Activated CD8-positive, alpha-beta memory T cell treated with anti-CD3 and anti-CD28 coated beads for 4 hours (primary cell): ENCODE measurements at regions not wholly inside any gene's neighbourhood (a gene's known extent, or its start where the extent isn't known, plus 50 kb on each side); places are given as distances from the start of the nearest gene placed in this dataset.
A peak's percentile ranks its signal among the peaks of the same experiment; 100 is the strongest.
"Not testable (repeated sequence)": the region's sequence is repeated elsewhere in the genome, so short reads cannot be mapped to it uniquely, and the experiment has no call there.

Source experiments
- DNase-seq, 2 donors: peaks; one replicate each; pipeline ENCODE4 v3.0.0-alpha.2; 2020; ENCODE audit warnings: low read depth in 2 of 2

- DNase-seq = no peak
Measured at GRCh38 chr5:36481454-36482120, 124.8 kb upstream of the SLC1A3 start.

GRCh38 chr5:36482812-36483211, 123.6 kb upstream of the SLC1A3 start:
- no peak for DNase-seq

GRCh38 chr5:36489505-36489904, 116.9 kb upstream of the SLC1A3 start:
- DNase-seq = no peak

GRCh38 chr5:36491856-36492255, 114.5 kb upstream of the SLC1A3 start:
- DNase-seq = no peak

- DNase-seq = no peak
Measured at GRCh38 chr5:36492984-36493654, 113.3 kb upstream of the SLC1A3 start.

- no peak for DNase-seq
Measured at GRCh38 chr5:36494028-36494427, 112.4 kb upstream of the SLC1A3 start.

GRCh38 chr5:36494841-36495601, 111.4 kb upstream of the SLC1A3 start:
- DNase-seq = no peak

- no peak for DNase-seq
Measured at GRCh38 chr5:36495611-36496010, 110.8 kb upstream of the SLC1A3 start.

GRCh38 chr5:36496471-36496870, 109.9 kb upstream of the SLC1A3 start:
- DNase-seq = no peak

GRCh38 chr5:36502608-36503007, 103.8 kb upstream of the SLC1A3 start:
- no peak for DNase-seq

GRCh38 chr5:36505021-36505420, 101.4 kb upstream of the SLC1A3 start:
- DNase-seq = no peak

- peak; percentile 27 to 34 for DNase-seq
Measured at GRCh38 chr5:36507332-36507952, 99.0 kb upstream of the SLC1A3 start.

GRCh38 chr5:36508331-36508730, 98.1 kb upstream of the SLC1A3 start:
- DNase-seq = not testable (repeated sequence)

GRCh38 chr5:36513647-36514046, 92.8 kb upstream of the SLC1A3 start:
- DNase-seq = not testable (repeated sequence)

GRCh38 chr5:36519881-36520280, 86.5 kb upstream of the SLC1A3 start:
- no peak for DNase-seq

GRCh38 chr5:36521219-36521618, 85.2 kb upstream of the SLC1A3 start:
- no peak for DNase-seq

- no peak for DNase-seq
Measured at GRCh38 chr5:36521838-36522745, 84.3 kb upstream of the SLC1A3 start.

GRCh38 chr5:36522746-36523065, 83.7 kb upstream of the SLC1A3 start:
- no peak for DNase-seq

- no peak for DNase-seq
Measured at GRCh38 chr5:36523450-36523849, 83.0 kb upstream of the SLC1A3 start.

- DNase-seq = no peak
Measured at GRCh38 chr5:36523926-36524325, 82.5 kb upstream of the SLC1A3 start.

GRCh38 chr5:36526537-36526936, 79.9 kb upstream of the SLC1A3 start:
- DNase-seq = no peak

- no peak for DNase-seq
Measured at GRCh38 chr5:36528588-36528987, 77.8 kb upstream of the SLC1A3 start.
